GM23338 (cell line): ENCODE measurements at regions not wholly inside any gene's neighbourhood (a gene's known extent, or its start where the extent isn't known, plus 50 kb on each side); places are given as distances from the start of the nearest gene placed in this dataset.

Experiments
- ATAC-seq: fragments of 200-7000 bp; cut with Tn5 transposase; 3 replicates; pipeline ENCODE4 v1.9.1; 2020
- DNase-seq: peaks from one replicate; pipeline ENCODE4 v3.0.0-alpha.2; 2015; ENCODE audit warnings: low spot score
- H2AFZ ChIP-seq: fragments of 200-600 bp; sonication (generic); 2 replicates; pipeline ENCODE4 v1.8.0; 2016; ENCODE audit warnings: antibody characterized with exemption, mild to moderate bottlenecking, moderate library complexity
- H3F3A ChIP-seq: fragments of 200-600 bp; sonication (generic); replicated peaks from 2 replicates; pipeline ENCODE4 v1.8.0; 2017; ENCODE audit warnings: antibody characterized with exemption, mixed run types, low read depth
- H3K27ac ChIP-seq: fragments of 200-600 bp; sonication (generic); 2 replicates; pipeline ENCODE4 v1.6.1; 2016; ENCODE audit warnings: low read depth
- H3K27me3 ChIP-seq: fragments of 200-600 bp; sonication (generic); 2 replicates; pipeline ENCODE4 v1.8.0; 2016; ENCODE audit warnings: mild to moderate bottlenecking, mixed run types, moderate library complexity; ENCODE audit not compliant: insufficient read depth
- H3K36me3 ChIP-seq: fragments of 200-600 bp; sonication (generic); 2 replicates; pipeline ENCODE4 v1.8.0; 2016; ENCODE audit warnings: mild to moderate bottlenecking; ENCODE audit not compliant: insufficient read depth
- H3K4me1 ChIP-seq: fragments of 200-600 bp; sonication (generic); 2 replicates; pipeline ENCODE4 v1.8.0; 2016; ENCODE audit warnings: mild to moderate bottlenecking, moderate library complexity; ENCODE audit not compliant: insufficient read depth
- H3K4me2 ChIP-seq: fragments of 200-600 bp; sonication (generic); 2 replicates; pipeline ENCODE4 v1.7.1; 2017; ENCODE audit warnings: mixed run types
- H3K4me3 ChIP-seq: fragments of 200-600 bp; sonication (generic); 2 replicates; pipeline ENCODE4 v1.6.1; 2016; ENCODE audit warnings: mixed run types
- H3K79me2 ChIP-seq: fragments of 200-600 bp; sonication (generic); replicated peaks from 2 replicates; pipeline ENCODE4 v1.8.0; 2017; ENCODE audit warnings: mild to moderate bottlenecking; ENCODE audit not compliant: insufficient read depth
- H3K9me2 ChIP-seq: fragments of 200-600 bp; sonication (generic); 2 replicates; pipeline ENCODE4 v1.8.0; 2017; ENCODE audit not compliant: insufficient read depth
- H4K20me1 ChIP-seq: fragments of 200-600 bp; sonication (generic); replicated peaks from 2 replicates; pipeline ENCODE4 v1.8.0; 2017; ENCODE audit warnings: mild to moderate bottlenecking; ENCODE audit not compliant: insufficient read depth
- H3K27ac Mint-ChIP-seq: 2 replicates; pipeline ENCODE4 v1.8.0; 2020; ENCODE audit warnings: inconsistent platforms, mild to moderate bottlenecking, moderate library complexity, mixed read lengths
- H3K27me3 Mint-ChIP-seq: 3 replicates; pipeline ENCODE4 v1.8.0; 2022; ENCODE audit warnings: low read depth, mild to moderate bottlenecking, moderate library complexity, mixed read lengths, inconsistent platforms; ENCODE audit not compliant: insufficient read depth, poor library complexity
- H3K36me3 Mint-ChIP-seq: 3 replicates; pipeline ENCODE4 v1.8.0; 2021; ENCODE audit warnings: low read depth, mild to moderate bottlenecking, inconsistent platforms, moderate library complexity, mixed read lengths
- H3K4me1 Mint-ChIP-seq: 3 replicates; pipeline ENCODE4 v1.8.0; 2020; ENCODE audit warnings: mild to moderate bottlenecking, inconsistent platforms, mixed read lengths
- H3K4me3 Mint-ChIP-seq: 3 replicates; pipeline ENCODE4 v1.8.0; 2021; ENCODE audit warnings: moderate library complexity, mild to moderate bottlenecking, inconsistent platforms, mixed read lengths
- H3K9me3 Mint-ChIP-seq: 3 replicates; pipeline ENCODE4 v1.8.0; 2020; ENCODE audit warnings: moderate library complexity, mild to moderate bottlenecking, inconsistent platforms, mixed read lengths
- CREB1 ChIP-seq: fragments of 250-450 bp; sonication (Bioruptor Pico); IDR thresholded peaks from 2 replicates; pipeline ENCODE4 v1.5.0; 2020; ENCODE audit warnings: low read depth, mild to moderate bottlenecking, moderate library complexity
- EZH2phosphoT487 ChIP-seq: fragments of 200-600 bp; sonication (generic); IDR thresholded peaks from one replicate; pipeline ENCODE4 v1.8.1; 2018; ENCODE audit warnings: antibody characterized with exemption; ENCODE audit not compliant: unreplicated experiment
- JUNB ChIP-seq: IDR thresholded peaks from one replicate; pipeline ENCODE4 v1.6.1; 2016; ENCODE audit warnings: antibody characterized with exemption; ENCODE audit not compliant: unreplicated experiment
- NANOG ChIP-seq: IDR thresholded peaks from 2 replicates; pipeline ENCODE4 v1.6.1; 2016; ENCODE audit warnings: antibody characterized with exemption, borderline replicate concordance
- POLR2AphosphoS5 ChIP-seq: IDR thresholded peaks from 2 replicates; pipeline ENCODE4 v1.6.1; 2016; ENCODE audit warnings: antibody characterized with exemption, low read depth
- STAT1 ChIP-seq: IDR thresholded peaks from one replicate; pipeline ENCODE4 v1.6.1; 2016; ENCODE audit warnings: antibody characterized with exemption; ENCODE audit not compliant: unreplicated experiment
- ZNF114 ChIP-seq: fragments of 250-450 bp; sonication (Bioruptor Pico); IDR thresholded peaks from 2 replicates; pipeline ENCODE4 v1.5.0; 2020; ENCODE audit warnings: mild to moderate bottlenecking, moderate library complexity
- ZNF331 ChIP-seq: fragments of 250-450 bp; sonication (Bioruptor Pico); IDR thresholded peaks from 2 replicates; pipeline ENCODE4 v1.5.0; 2020; ENCODE audit warnings: low read depth, mild to moderate bottlenecking, moderate library complexity
- TF ChIP-seq, protein P1 (sequence below): IDR thresholded peaks from 2 replicates; pipeline ENCODE4 v1.6.1; 2016; ENCODE audit warnings: antibody characterized with exemption
- TF ChIP-seq, protein P2 (sequence below), 2 experiments: fragments of 200-600 bp in 1 of 2; sonication (generic) in 1 of 2; conservative IDR thresholded peaks; 2 replicates each; pipeline versions ENCODE4 v1.5.1 to v1.6.1; 2016 to 2017; ENCODE audit warnings: antibody characterized with exemption in 2 of 2, low read depth in 2 of 2, mild to moderate bottlenecking in 2 of 2, moderate library complexity in 1 of 2
- TF ChIP-seq, protein P3 (sequence below): IDR thresholded peaks from one replicate; pipeline ENCODE4 v1.6.1; 2018; ENCODE audit warnings: antibody characterized with exemption; ENCODE audit not compliant: unreplicated experiment

DNA sequence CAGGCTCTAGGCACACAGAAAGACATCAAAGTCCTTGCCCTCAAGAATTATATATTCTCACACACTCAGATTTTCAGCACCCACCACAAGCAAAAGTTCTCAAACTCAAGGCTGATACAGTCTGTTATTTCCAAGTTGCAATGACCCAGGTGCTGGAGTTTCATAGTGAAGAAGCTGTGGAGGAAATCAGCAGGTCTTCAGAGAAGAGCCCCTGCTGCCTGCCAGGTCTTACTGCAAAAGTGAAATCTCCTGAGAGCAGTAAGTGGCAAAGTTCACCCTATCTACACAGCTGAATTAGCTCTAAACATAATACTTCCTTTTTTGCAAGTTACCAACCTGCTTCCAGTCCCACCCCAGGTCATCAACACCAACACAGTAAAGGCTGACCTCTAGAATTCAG is 64.6 kb downstream of the RPL27A start:
- DNase-seq (no peak), ATAC-seq (no peak)
- H3K27ac ChIP-seq, result no peak overlapping the region
- peaks cover 18% of the 10 kb centered on the region for H3K4me1 Mint-ChIP-seq
- H3K4me2 ChIP-seq, result no peak overlapping the region
- peaks cover 4% of the 10 kb centered on the region for H3K9me3 Mint-ChIP-seq
- no peaks in the 10 kb centered on the region for H3F3A ChIP-seq
- H3K4me3 Mint-ChIP-seq, result no peak overlapping the region
- no peak for TF ChIP-seq EZH2phosphoT487
- TF ChIP-seq POLR2AphosphoS5, result no peak
- no peak for TF ChIP-seq NANOG
- no peak for TF ChIP-seq ZNF114
- H3K27ac Mint-ChIP-seq, result no peak overlapping the region
- H3K79me2 ChIP-seq, result no peaks in the 10 kb centered on the region
- peaks cover 8% of the 10 kb centered on the region for H3K27me3 Mint-ChIP-seq
- peaks cover 5% of the 10 kb centered on the region; the same call in 2 of the 3 replicates for H3K36me3 Mint-ChIP-seq
- H3K27me3 ChIP-seq, result no peaks in the 10 kb centered on the region
- H3K36me3 ChIP-seq, result no peaks in the 10 kb centered on the region
- no peak overlapping the region for H2AFZ ChIP-seq
- 0 out of 2 replicates have a peak, but pooled peaks cover 4% of the 10 kb centered on the region for H3K9me2 ChIP-seq
- no peaks in the 10 kb centered on the region for H4K20me1 ChIP-seq
- H3K4me3 ChIP-seq, result no peak overlapping the region
- H3K4me1 ChIP-seq, result no peaks in the 10 kb centered on the region

DNA sequence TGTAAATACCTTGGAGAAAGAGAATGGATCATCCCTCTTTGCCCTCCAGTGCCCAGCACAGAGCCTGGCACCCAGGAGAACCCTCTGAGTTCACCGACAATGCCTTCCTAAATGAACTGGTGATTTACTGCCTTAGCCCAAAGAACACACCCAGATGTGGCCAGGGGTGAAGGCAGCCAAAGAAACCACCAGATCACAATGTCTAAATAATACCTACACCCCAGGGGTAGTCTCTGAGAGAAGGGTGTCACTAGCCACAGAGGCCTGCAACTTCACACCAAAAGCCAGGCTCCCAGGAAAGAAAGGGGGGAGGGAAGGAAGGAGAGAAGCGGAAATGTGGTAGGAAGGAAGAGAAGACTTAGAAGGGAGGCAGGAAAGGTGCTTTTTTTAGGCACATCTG is 65.7 kb downstream of the RPL27A start:
- Histone ChIP-seq H3K9me2 (0 out of 2 replicates have a peak, but pooled peaks cover 4% of the 10 kb centered on the region), H3F3A (no peaks in the 10 kb centered on the region), H3K4me1 (no peaks in the 10 kb centered on the region), H3K27me3 (no peaks in the 10 kb centered on the region), H3K36me3 (no peaks in the 10 kb centered on the region), H4K20me1 (no peaks in the 10 kb centered on the region), H3K79me2 (no peaks in the 10 kb centered on the region), H3K4me3 (no peak overlapping the region), H2AFZ (no peak overlapping the region), H3K4me2 (no peak overlapping the region), H3K27ac (no peak overlapping the region)
- Mint-ChIP-seq H3K4me1 (peaks cover 18% of the 10 kb centered on the region), H3K27ac (no peak overlapping the region), H3K27me3 (peaks cover 8% of the 10 kb centered on the region), H3K36me3 (peaks cover 5% of the 10 kb centered on the region; the same call in 2 of the 3 replicates), H3K4me3 (no peak overlapping the region), H3K9me3 (peaks cover 4% of the 10 kb centered on the region)
- no peak for ATAC-seq
- TF ChIP-seq STAT1 (no peak), CREB1 (CRISPR knock-in tag) (no peak), ZNF114 (no peak)
- TF ChIP-seq, protein P1, sequence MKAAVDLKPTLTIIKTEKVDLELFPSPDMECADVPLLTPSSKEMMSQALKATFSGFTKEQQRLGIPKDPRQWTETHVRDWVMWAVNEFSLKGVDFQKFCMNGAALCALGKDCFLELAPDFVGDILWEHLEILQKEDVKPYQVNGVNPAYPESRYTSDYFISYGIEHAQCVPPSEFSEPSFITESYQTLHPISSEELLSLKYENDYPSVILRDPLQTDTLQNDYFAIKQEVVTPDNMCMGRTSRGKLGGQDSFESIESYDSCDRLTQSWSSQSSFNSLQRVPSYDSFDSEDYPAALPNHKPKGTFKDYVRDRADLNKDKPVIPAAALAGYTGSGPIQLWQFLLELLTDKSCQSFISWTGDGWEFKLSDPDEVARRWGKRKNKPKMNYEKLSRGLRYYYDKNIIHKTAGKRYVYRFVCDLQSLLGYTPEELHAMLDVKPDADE, result no peak
- no peak for DNase-seq

DNA sequence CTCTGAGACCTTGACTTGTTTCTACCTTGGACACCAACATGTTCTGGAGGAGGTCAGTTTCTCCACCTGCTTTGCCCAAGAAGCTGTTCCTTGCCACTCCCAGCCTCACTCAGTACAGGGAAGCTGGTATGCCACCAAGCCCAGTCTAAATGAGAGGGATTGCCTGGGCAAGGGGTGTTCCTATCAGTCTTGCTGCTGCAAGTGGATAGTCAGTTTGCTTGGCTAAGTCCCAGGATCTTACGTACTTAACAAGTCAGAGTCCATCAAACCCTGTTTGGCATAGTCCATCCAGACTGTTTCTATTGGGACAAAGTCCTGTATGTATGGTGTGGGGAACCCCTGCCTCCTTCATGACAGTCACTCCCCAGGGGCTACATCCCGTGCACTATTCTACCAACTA is 66.6 kb downstream of the RPL27A start:
- H3K27ac Mint-ChIP-seq, result no peak overlapping the region
- H3K4me1 ChIP-seq, result no peaks in the 10 kb centered on the region
- 0 out of 2 replicates have a peak, but pooled peaks cover 4% of the 10 kb centered on the region for H3K9me2 ChIP-seq
- H3K36me3 ChIP-seq, result no peaks in the 10 kb centered on the region
- ATAC-seq, result no peak
- H3K9me3 Mint-ChIP-seq, result peaks cover 4% of the 10 kb centered on the region
- H3K27me3 Mint-ChIP-seq, result peaks cover 8% of the 10 kb centered on the region
- no peak overlapping the region for H3K27ac ChIP-seq
- H3K27me3 ChIP-seq, result no peaks in the 10 kb centered on the region
- peaks cover 5% of the 10 kb centered on the region; the same call in 2 of the 3 replicates for H3K36me3 Mint-ChIP-seq
- H2AFZ ChIP-seq, result no peak overlapping the region
- no peak for DNase-seq
- peaks cover 18% of the 10 kb centered on the region for H3K4me1 Mint-ChIP-seq
- H3K4me2 ChIP-seq, result no peak overlapping the region
- H3K4me3 ChIP-seq, result no peak overlapping the region
- H3K4me3 Mint-ChIP-seq, result no peak overlapping the region
- H4K20me1 ChIP-seq, result no peaks in the 10 kb centered on the region
- H3F3A ChIP-seq, result no peaks in the 10 kb centered on the region
- no peaks in the 10 kb centered on the region for H3K79me2 ChIP-seq
- TF ChIP-seq, protein P2, sequence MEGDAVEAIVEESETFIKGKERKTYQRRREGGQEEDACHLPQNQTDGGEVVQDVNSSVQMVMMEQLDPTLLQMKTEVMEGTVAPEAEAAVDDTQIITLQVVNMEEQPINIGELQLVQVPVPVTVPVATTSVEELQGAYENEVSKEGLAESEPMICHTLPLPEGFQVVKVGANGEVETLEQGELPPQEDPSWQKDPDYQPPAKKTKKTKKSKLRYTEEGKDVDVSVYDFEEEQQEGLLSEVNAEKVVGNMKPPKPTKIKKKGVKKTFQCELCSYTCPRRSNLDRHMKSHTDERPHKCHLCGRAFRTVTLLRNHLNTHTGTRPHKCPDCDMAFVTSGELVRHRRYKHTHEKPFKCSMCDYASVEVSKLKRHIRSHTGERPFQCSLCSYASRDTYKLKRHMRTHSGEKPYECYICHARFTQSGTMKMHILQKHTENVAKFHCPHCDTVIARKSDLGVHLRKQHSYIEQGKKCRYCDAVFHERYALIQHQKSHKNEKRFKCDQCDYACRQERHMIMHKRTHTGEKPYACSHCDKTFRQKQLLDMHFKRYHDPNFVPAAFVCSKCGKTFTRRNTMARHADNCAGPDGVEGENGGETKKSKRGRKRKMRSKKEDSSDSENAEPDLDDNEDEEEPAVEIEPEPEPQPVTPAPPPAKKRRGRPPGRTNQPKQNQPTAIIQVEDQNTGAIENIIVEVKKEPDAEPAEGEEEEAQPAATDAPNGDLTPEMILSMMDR (conservative IDR thresholded peaks at IDR 0.05; ENCODE audit: low read depth in 2 of 2), result no peak
- TF ChIP-seq STAT1, result no peak
- TF ChIP-seq POLR2AphosphoS5, result no peak
- TF ChIP-seq, protein P3, sequence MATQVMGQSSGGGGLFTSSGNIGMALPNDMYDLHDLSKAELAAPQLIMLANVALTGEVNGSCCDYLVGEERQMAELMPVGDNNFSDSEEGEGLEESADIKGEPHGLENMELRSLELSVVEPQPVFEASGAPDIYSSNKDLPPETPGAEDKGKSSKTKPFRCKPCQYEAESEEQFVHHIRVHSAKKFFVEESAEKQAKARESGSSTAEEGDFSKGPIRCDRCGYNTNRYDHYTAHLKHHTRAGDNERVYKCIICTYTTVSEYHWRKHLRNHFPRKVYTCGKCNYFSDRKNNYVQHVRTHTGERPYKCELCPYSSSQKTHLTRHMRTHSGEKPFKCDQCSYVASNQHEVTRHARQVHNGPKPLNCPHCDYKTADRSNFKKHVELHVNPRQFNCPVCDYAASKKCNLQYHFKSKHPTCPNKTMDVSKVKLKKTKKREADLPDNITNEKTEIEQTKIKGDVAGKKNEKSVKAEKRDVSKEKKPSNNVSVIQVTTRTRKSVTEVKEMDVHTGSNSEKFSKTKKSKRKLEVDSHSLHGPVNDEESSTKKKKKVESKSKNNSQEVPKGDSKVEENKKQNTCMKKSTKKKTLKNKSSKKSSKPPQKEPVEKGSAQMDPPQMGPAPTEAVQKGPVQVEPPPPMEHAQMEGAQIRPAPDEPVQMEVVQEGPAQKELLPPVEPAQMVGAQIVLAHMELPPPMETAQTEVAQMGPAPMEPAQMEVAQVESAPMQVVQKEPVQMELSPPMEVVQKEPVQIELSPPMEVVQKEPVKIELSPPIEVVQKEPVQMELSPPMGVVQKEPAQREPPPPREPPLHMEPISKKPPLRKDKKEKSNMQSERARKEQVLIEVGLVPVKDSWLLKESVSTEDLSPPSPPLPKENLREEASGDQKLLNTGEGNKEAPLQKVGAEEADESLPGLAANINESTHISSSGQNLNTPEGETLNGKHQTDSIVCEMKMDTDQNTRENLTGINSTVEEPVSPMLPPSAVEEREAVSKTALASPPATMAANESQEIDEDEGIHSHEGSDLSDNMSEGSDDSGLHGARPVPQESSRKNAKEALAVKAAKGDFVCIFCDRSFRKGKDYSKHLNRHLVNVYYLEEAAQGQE, result no peak
- TF ChIP-seq ZNF331 (CRISPR knock-in tag), result no peak
- no peak for TF ChIP-seq ZNF114
- TF ChIP-seq JUNB, result no peak
- no peak for TF ChIP-seq CREB1 (CRISPR knock-in tag)
- no peak for TF ChIP-seq EZH2phosphoT487
